Keratinocyte (primary cell): ENCODE measurements at regions not wholly inside any gene's neighbourhood (a gene's known extent, or its start where the extent isn't known, plus 50 kb on each side); places are given as distances from the start of the nearest gene placed in this dataset.

Source experiments
- CTCF ChIP-seq, 3 experiments: IDR thresholded peaks in 1 of 3; conservative IDR thresholded peaks in 1 of 3; optimal IDR thresholded peaks in 1 of 3; 2 replicates in 2 of 3; 3 replicates in 1 of 3; pipeline versions ENCODE3 to v1.5.1; 2011; ENCODE audit warnings: low read length in 3 of 3, mild to moderate bottlenecking in 3 of 3, moderate library complexity in 2 of 3, control low read depth in 1 of 3, inconsistent platforms in 1 of 3; ENCODE audit not compliant: insufficient read depth in 2 of 3; ENCODE audit errors: extremely low read depth in 1 of 3
- EZH2 ChIP-seq: IDR thresholded peaks from one replicate; pipeline ENCODE4 v1.6.1; 2012; ENCODE audit warnings: inconsistent platforms, mild to moderate bottlenecking, low read length, moderate library complexity

- TF ChIP-seq CTCF (optimal IDR thresholded peaks at IDR 0.05 in 1 of 3, IDR thresholded peaks at IDR 0.05 in 1 of 3, conservative IDR thresholded peaks at IDR 0.05 in 1 of 3; ENCODE audit: extremely low read depth in 1 of 3, insufficient read depth in 2 of 3, low read length in 3 of 3) (no peak), EZH2 (no peak)
These were observed 128.0 kb downstream of the RIN2 start for GRCh38 chr20:19885939-19886660.
